ENCODE measurements at regions not wholly inside any gene's neighbourhood (a gene's known extent, or its start where the extent isn't known, plus 50 kb on each side); places are given as distances from the start of the nearest gene placed in this dataset.

- H3K9ac ChIP-seq (ENCODE audit: low read length): no peak overlapping the region
- H3K79me2 ChIP-seq (ENCODE audit: low read length): no peaks in the 10 kb centered on the region
- DNase-seq: no peak
- no peak overlapping the region for H3K4me3 ChIP-seq (ENCODE audit: low read length)
- no peaks in the 10 kb centered on the region for H3K9me2 ChIP-seq (replicated peaks; ENCODE audit: insufficient read depth, low read length)
- H4K20me1 ChIP-seq (ENCODE audit: insufficient read depth, low read depth, low read length): no peaks in the 10 kb centered on the region
- peaks cover 7% of the 10 kb centered on the region for H3K9me3 ChIP-seq (ENCODE audit: low read length)
- H3K27ac ChIP-seq (ENCODE audit: low read length): no peak overlapping the region
- H3K4me1 ChIP-seq (ENCODE audit: low read length): no peaks in the 10 kb centered on the region
- no peak overlapping the region for H2AFZ ChIP-seq (ENCODE audit: low read length)
- H3K36me3 ChIP-seq (ENCODE audit: insufficient read depth, low read length): no peaks in the 10 kb centered on the region
- H3K27me3 ChIP-seq (ENCODE audit: low read length): no peaks in the 10 kb centered on the region
- H3K4me2 ChIP-seq (ENCODE audit: low read depth, low read length, poor library complexity, severe bottlenecking): no peak overlapping the region
Measured at GRCh38 chr1:81672766-81673165, 128.0 kb upstream of the ADGRL2 start.

GRCh38 chr1:81671038-81671437 is 129.7 kb upstream of the ADGRL2 start:
- H3K4me1 ChIP-seq (ENCODE audit: low read length): no peaks in the 10 kb centered on the region
- DNase-seq: no peak

GRCh38 chr1:81670286-81670685 is 130.4 kb upstream of the ADGRL2 start:
- no peak overlapping the region for H3K9ac ChIP-seq (ENCODE audit: low read length)
- H3K9me2 ChIP-seq (replicated peaks; ENCODE audit: insufficient read depth, low read length): no peaks in the 10 kb centered on the region
- H3K9me3 ChIP-seq (ENCODE audit: low read length): peaks cover 6% of the 10 kb centered on the region
- no peak overlapping the region for H2AFZ ChIP-seq (ENCODE audit: low read length)
- H3K36me3 ChIP-seq (ENCODE audit: insufficient read depth, low read length): no peaks in the 10 kb centered on the region
- DNase-seq: no peak
- no peak overlapping the region for H3K4me3 ChIP-seq (ENCODE audit: low read length)
- H3K4me2 ChIP-seq (ENCODE audit: low read depth, low read length, poor library complexity, severe bottlenecking): no peak overlapping the region
- no peaks in the 10 kb centered on the region for H3K27me3 ChIP-seq (ENCODE audit: low read length)
- H3K27ac ChIP-seq (ENCODE audit: low read length): no peak overlapping the region
- H3K79me2 ChIP-seq (ENCODE audit: low read length): no peaks in the 10 kb centered on the region
- H4K20me1 ChIP-seq (ENCODE audit: insufficient read depth, low read depth, low read length): no peaks in the 10 kb centered on the region
- no peaks in the 10 kb centered on the region for H3K4me1 ChIP-seq (ENCODE audit: low read length)

More at GRCh38 chr1:81671038-81671437, 129.7 kb upstream of the ADGRL2 start:
- Histone ChIP-seq H2AFZ (ENCODE audit: low read length) (no peak overlapping the region), H3K9ac (ENCODE audit: low read length) (no peak overlapping the region), H3K36me3 (ENCODE audit: insufficient read depth, low read length) (no peaks in the 10 kb centered on the region), H4K20me1 (ENCODE audit: insufficient read depth, low read depth, low read length) (no peaks in the 10 kb centered on the region), H3K79me2 (ENCODE audit: low read length) (no peaks in the 10 kb centered on the region), H3K9me2 (replicated peaks; ENCODE audit: insufficient read depth, low read length) (no peaks in the 10 kb centered on the region), H3K27ac (ENCODE audit: low read length) (no peak overlapping the region), H3K27me3 (ENCODE audit: low read length) (no peaks in the 10 kb centered on the region), H3K9me3 (ENCODE audit: low read length) (peaks cover 6% of the 10 kb centered on the region), H3K4me2 (ENCODE audit: low read depth, low read length, poor library complexity, severe bottlenecking) (no peak overlapping the region), H3K4me3 (ENCODE audit: low read length) (no peak overlapping the region)

GRCh38 chr1:81666586-81666985 is 134.1 kb upstream of the ADGRL2 start:
- H3K4me2 ChIP-seq (ENCODE audit: low read depth, low read length, poor library complexity, severe bottlenecking): no peak overlapping the region
- no peaks in the 10 kb centered on the region for H3K36me3 ChIP-seq (ENCODE audit: insufficient read depth, low read length)
- no peaks in the 10 kb centered on the region for H3K9me2 ChIP-seq (replicated peaks; ENCODE audit: insufficient read depth, low read length)
- H3K27ac ChIP-seq (ENCODE audit: low read length): no peak overlapping the region
- H3K9me3 ChIP-seq (ENCODE audit: low read length): peaks cover 7% of the 10 kb centered on the region
- H3K27me3 ChIP-seq (ENCODE audit: low read length): no peaks in the 10 kb centered on the region
- H3K4me1 ChIP-seq (ENCODE audit: low read length): no peaks in the 10 kb centered on the region
- DNase-seq: no peak
- H3K79me2 ChIP-seq (ENCODE audit: low read length): no peaks in the 10 kb centered on the region
- H2AFZ ChIP-seq (ENCODE audit: low read length): no peak overlapping the region
- H3K4me3 ChIP-seq (ENCODE audit: low read length): no peak overlapping the region
- H4K20me1 ChIP-seq (ENCODE audit: insufficient read depth, low read depth, low read length): no peaks in the 10 kb centered on the region
- no peak overlapping the region for H3K9ac ChIP-seq (ENCODE audit: low read length)

- Histone ChIP-seq H3K27me3 (ENCODE audit: low read length) (no peaks in the 10 kb centered on the region), H3K4me1 (ENCODE audit: low read length) (no peaks in the 10 kb centered on the region), H3K79me2 (ENCODE audit: low read length) (no peaks in the 10 kb centered on the region), H3K9me3 (ENCODE audit: low read length) (peaks cover 11% of the 10 kb centered on the region), H3K9ac (ENCODE audit: low read length) (no peak overlapping the region), H3K4me2 (ENCODE audit: low read depth, low read length, poor library complexity, severe bottlenecking) (no peak overlapping the region), H3K36me3 (ENCODE audit: insufficient read depth, low read length) (no peaks in the 10 kb centered on the region), H2AFZ (ENCODE audit: low read length) (no peak overlapping the region), H3K27ac (ENCODE audit: low read length) (no peak overlapping the region), H3K4me3 (ENCODE audit: low read length) (no peak overlapping the region), H3K9me2 (replicated peaks; ENCODE audit: insufficient read depth, low read length) (no peaks in the 10 kb centered on the region), H4K20me1 (ENCODE audit: insufficient read depth, low read depth, low read length) (no peaks in the 10 kb centered on the region)
- DNase-seq: no peak
Measured at GRCh38 chr1:81664341-81664740, 136.4 kb upstream of the ADGRL2 start.

- H3K4me2 ChIP-seq (ENCODE audit: low read depth, low read length, poor library complexity, severe bottlenecking): no peak overlapping the region
- H3K4me3 ChIP-seq (ENCODE audit: low read length): no peak overlapping the region
- H3K9me3 ChIP-seq (ENCODE audit: low read length): peaks cover 7% of the 10 kb centered on the region
- H3K27me3 ChIP-seq (ENCODE audit: low read length): no peaks in the 10 kb centered on the region
- H3K4me1 ChIP-seq (ENCODE audit: low read length): no peaks in the 10 kb centered on the region
- no peaks in the 10 kb centered on the region for H3K79me2 ChIP-seq (ENCODE audit: low read length)
- H4K20me1 ChIP-seq (ENCODE audit: insufficient read depth, low read depth, low read length): no peaks in the 10 kb centered on the region
- no peak overlapping the region for H3K9ac ChIP-seq (ENCODE audit: low read length)
- DNase-seq: no peak
- no peak overlapping the region for H2AFZ ChIP-seq (ENCODE audit: low read length)
- no peaks in the 10 kb centered on the region for H3K36me3 ChIP-seq (ENCODE audit: insufficient read depth, low read length)
- H3K27ac ChIP-seq (ENCODE audit: low read length): no peak overlapping the region
- H3K9me2 ChIP-seq (replicated peaks; ENCODE audit: insufficient read depth, low read length): no peaks in the 10 kb centered on the region
Measured at GRCh38 chr1:81662913-81663526, 137.7 kb upstream of the ADGRL2 start.

- Histone ChIP-seq H3K4me2 (ENCODE audit: low read depth, low read length, poor library complexity, severe bottlenecking) (no peak overlapping the region), H3K4me1 (ENCODE audit: low read length) (no peaks in the 10 kb centered on the region), H3K4me3 (ENCODE audit: low read length) (no peak overlapping the region), H3K27ac (ENCODE audit: low read length) (no peak overlapping the region), H3K9me2 (replicated peaks; ENCODE audit: insufficient read depth, low read length) (no peaks in the 10 kb centered on the region), H3K9ac (ENCODE audit: low read length) (no peak overlapping the region), H3K27me3 (ENCODE audit: low read length) (no peaks in the 10 kb centered on the region), H4K20me1 (ENCODE audit: insufficient read depth, low read depth, low read length) (no peaks in the 10 kb centered on the region), H2AFZ (ENCODE audit: low read length) (no peak overlapping the region), H3K36me3 (ENCODE audit: insufficient read depth, low read length) (no peaks in the 10 kb centered on the region), H3K79me2 (ENCODE audit: low read length) (no peaks in the 10 kb centered on the region), H3K9me3 (ENCODE audit: low read length) (peaks cover 11% of the 10 kb centered on the region)
- DNase-seq: no peak
Measured at GRCh38 chr1:81660286-81660685, 140.4 kb upstream of the ADGRL2 start.

GRCh38 chr1:81654657-81655056 is 146.1 kb upstream of the ADGRL2 start:
- no peaks in the 10 kb centered on the region for H3K36me3 ChIP-seq (ENCODE audit: insufficient read depth, low read length)
- no peaks in the 10 kb centered on the region for H3K4me1 ChIP-seq (ENCODE audit: low read length)
- H3K27ac ChIP-seq (ENCODE audit: low read length): no peak overlapping the region
- H3K9ac ChIP-seq (ENCODE audit: low read length): no peak overlapping the region
- H3K27me3 ChIP-seq (ENCODE audit: low read length): no peaks in the 10 kb centered on the region
- no peaks in the 10 kb centered on the region for H4K20me1 ChIP-seq (ENCODE audit: insufficient read depth, low read depth, low read length)
- no peak for DNase-seq
- H3K4me3 ChIP-seq (ENCODE audit: low read length): no peak overlapping the region
- no peak overlapping the region for H2AFZ ChIP-seq (ENCODE audit: low read length)
- H3K79me2 ChIP-seq (ENCODE audit: low read length): no peaks in the 10 kb centered on the region
- peaks cover 8% of the 10 kb centered on the region for H3K9me3 ChIP-seq (ENCODE audit: low read length)
- no peaks in the 10 kb centered on the region for H3K9me2 ChIP-seq (replicated peaks; ENCODE audit: insufficient read depth, low read length)
- H3K4me2 ChIP-seq (ENCODE audit: low read depth, low read length, poor library complexity, severe bottlenecking): no peak overlapping the region

- no peak overlapping the region for H3K27ac ChIP-seq (ENCODE audit: low read length)
- no peak overlapping the region for H3K9ac ChIP-seq (ENCODE audit: low read length)
Measured at GRCh38 chr1:81654147-81654546, 146.6 kb upstream of the ADGRL2 start.

More at GRCh38 chr1:81654147-81654546, 146.6 kb upstream of the ADGRL2 start:
- Histone ChIP-seq H3K9me2 (replicated peaks; ENCODE audit: insufficient read depth, low read length) (no peaks in the 10 kb centered on the region), H3K79me2 (ENCODE audit: low read length) (no peaks in the 10 kb centered on the region), H3K36me3 (ENCODE audit: insufficient read depth, low read length) (no peaks in the 10 kb centered on the region), H4K20me1 (ENCODE audit: insufficient read depth, low read depth, low read length) (no peaks in the 10 kb centered on the region), H3K9me3 (ENCODE audit: low read length) (peaks cover 10% of the 10 kb centered on the region), H3K4me2 (ENCODE audit: low read depth, low read length, poor library complexity, severe bottlenecking) (no peak overlapping the region), H3K4me3 (ENCODE audit: low read length) (no peak overlapping the region), H3K27me3 (ENCODE audit: low read length) (no peaks in the 10 kb centered on the region), H2AFZ (ENCODE audit: low read length) (no peak overlapping the region), H3K4me1 (ENCODE audit: low read length) (no peaks in the 10 kb centered on the region)
- DNase-seq: no peak
